GM19238 (cell line): ENCODE measurements at regions not wholly inside any gene's neighbourhood (a gene's known extent, or its start where the extent isn't known, plus 50 kb on each side); places are given as distances from the start of the nearest gene placed in this dataset.

Source experiments
- DNase-seq: peaks from one replicate; pipeline ENCODE4 v3.0.0; 2011; ENCODE audit warnings: low spot score; ENCODE audit not compliant: insufficient read length

- no peak for DNase-seq
These were observed 180.7 kb downstream of the FBXO15 start for GRCh38 chr18:73966954-73967353.

DNA sequence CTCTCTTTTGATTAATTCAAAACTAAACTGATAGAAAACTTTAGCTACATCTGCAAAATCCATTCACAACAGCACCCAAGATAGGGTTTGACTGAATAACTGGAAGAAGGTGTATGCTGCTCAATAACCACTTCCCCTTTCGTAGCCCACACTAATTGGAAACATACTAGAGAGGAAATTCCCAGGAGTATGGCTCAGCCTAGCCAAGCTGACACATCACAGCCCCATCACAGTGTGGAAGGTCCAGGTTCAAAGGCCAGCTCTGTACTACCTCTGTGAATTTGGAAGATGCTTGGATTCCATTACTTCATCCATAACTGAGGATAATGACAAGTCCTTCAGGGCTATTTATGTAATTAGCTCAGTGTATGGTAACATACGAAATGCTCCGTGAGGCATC lies 185.4 kb downstream of the FBXO15 start:
- DNase-seq = no peak

DNA sequence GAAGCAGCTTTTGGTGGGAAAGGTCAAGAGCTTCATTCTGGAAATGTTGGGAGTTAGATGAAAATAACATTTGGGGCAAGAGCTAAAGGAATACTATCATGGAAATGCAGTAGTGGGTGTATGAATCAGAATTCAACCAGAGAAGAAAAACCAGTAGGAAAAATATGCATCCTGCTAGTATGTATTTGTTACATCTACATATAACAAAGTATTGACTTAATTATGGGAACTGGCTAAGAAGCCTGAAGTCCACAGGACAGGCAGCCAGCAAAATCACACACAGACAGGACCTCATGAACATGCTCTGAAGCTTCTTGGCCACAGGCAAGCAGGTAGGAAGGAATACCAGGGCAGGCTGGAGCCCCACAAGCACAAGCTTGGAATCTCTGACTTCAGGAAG lies 185.8 kb downstream of the FBXO15 start:
- no peak for DNase-seq

GRCh38 chr18:73959352-73959751 lies 188.3 kb downstream of the FBXO15 start:
- no peak for DNase-seq

GRCh38 chr18:73954268-73954667 lies 193.4 kb downstream of the FBXO15 start:
- no peak for DNase-seq

GRCh38 chr18:73952296-73952946 lies 195.2 kb downstream of the FBXO15 start:
- no peak for DNase-seq

DNA sequence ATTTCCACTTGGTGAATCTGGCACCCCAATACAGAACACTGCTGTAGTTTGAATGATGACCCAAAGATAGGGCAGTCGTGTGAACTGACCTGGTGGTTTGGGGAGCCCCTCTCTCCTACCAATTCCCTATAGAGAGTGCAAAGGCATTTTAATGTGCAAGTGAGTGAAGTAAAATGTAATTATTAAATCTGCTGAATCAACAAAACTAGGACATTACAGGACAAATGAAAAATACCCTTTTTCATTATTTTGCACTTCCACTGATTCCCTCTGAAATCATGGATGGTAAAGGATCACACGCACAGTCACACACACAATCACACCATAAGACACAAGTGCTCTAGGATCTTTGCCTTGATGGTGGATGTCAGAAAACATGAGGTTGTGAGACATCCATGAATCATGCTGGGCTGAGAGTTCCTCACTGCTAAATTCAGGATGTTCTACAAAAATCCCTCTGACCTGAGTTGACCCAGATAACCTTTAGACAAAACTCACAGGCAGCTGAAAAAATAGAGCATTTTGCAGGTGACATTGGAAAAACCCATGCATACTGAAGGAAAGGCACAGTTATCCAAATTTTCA lies 197.4 kb downstream of the FBXO15 start:
- DNase-seq = no peak

DNA sequence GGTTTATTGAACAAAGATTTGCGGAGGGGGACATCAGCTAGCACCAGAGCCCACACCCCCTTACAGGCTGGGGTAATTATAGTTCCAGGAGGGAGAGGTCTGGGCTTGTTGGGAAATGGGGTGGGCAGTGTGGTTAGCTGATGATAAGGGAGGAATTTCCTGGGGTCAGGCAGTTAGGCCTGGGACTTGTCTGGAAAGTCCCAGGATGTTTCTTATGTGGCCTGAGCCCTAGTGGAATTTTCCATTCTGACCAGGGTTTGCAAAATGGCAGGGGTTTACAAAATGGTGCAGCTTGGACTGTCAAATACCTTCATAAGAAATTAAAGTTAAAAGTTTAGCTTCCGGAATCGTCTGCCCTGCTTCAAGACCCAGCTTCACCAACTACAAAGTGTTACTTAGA lies 199.1 kb downstream of the FBXO15 start:
- DNase-seq = no peak

DNA sequence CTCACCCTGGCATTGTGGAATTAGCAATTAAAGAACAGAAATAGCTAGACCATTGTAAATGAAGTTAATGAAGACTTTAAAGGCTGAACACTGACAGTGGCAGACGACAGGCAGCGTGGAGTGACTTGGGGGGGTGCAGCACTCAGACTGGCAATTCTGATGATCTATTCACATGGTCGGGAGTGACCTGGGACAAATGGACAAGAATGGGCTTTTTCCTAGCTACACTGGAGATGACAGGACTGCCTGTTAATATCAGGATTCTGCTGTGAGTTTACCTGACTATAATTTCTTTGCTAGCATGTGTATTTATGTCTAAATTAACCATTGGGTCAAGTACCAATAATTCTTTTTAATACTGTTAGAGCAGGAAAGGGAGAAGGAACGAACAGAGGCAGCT lies 199.6 kb downstream of the FBXO15 start:
- DNase-seq = no peak

DNA sequence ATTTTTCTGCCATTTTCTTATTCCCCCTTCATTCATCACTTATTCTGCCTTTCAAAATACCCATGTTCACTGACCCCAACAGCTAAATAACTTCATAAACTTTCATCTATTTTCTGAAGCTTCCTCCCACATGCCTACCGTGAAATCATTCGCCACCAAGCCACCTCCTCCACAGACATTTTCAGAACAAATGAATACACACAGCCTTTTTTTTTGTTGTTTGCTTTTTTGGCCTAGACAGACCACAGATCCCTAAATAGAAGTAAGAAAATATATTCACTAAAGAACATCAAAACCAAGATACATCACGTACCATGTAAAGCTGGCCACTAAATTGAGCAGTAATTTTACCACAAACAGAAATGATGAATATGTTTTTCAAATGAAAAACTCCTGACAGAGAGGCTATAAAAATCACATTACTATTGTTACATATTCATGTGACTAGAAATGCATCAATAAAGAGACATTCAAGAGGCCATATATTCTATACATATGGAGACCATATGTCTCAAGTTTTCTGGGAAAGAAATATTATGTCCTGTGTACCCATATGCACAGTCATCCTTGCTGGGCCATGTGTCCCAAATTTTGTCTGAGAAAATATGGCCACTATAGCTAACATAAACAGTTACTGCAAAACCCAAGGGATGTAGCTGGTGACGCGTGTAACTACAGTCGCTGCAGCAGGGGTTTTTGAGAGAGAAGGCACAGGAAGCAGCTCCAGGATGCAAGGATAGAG lies 200.3 kb downstream of the FBXO15 start:
- DNase-seq = no peak

DNA sequence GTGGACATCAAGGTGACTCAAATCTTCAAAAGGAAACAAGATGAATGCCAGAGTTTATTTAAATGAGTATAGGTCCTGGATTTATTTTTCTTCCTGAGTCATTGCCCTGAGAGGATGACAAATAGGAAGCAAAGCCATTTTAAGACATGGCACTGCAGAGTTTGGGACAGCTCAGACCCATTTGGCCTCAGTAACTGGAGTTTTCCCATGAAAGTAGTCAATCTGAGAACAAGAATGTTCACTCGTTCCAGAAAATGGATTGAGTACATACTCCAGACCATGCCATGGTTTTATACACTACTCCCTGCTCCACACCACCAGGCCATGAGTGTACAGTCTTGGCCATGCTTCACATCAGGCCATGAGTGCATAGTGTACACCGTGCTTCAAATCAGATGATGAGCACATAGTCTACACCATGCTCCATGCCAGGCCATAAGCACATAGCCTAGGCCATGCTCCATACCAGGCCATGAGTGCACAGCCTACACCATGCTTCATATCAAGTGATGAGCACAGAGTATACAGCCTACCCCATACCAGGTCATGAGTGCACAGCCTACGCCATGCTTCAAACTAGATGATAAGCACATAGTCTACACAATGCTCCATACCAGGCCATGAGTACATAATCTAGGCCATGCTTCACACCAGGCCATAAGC lies 202.4 kb downstream of the FBXO15 start:
- no peak for DNase-seq

GRCh38 chr18:73944715-73945114 lies 202.9 kb downstream of the FBXO15 start:
- DNase-seq = no peak

DNA sequence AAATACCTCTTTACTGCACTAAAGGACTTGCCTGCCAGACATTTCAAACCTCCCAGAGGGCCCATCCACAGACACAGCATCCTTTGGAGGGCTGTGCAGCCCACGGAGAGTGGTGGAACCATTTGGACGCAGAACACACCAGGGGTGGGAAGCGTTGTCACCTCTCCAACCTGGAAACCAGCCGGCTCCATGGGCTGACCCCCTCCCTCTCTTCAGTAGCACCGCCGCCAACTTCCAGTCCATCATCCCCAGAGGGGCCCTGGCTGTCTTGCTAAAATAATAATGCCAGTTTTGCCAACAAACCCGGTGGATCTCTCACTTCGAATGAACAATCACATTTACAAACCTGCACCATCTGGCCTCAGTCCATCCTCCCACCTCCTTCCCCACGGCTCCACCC lies 203.9 kb downstream of the FBXO15 start:
- no peak for DNase-seq

DNA sequence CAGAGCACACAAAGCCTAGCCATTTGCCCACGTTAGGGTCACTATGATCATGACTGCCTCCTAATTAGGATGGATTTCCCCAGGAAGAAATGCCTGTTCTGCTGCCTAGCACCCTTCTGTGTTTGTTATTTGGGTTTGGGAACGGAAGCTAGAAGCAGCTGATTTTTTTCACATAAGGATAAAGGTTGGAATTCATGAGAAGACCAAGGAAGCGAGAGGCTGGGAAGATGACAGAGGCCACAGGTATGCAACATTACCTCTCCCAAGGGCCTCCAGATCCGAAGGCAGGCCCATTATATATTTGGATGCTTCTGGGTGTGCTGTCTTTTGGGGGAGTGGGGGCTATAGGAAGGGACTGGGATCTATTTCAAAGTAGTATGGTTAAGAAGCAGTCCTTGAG lies 204.7 kb downstream of the FBXO15 start:
- DNase-seq = no peak

GRCh38 chr18:73942081-73942625 lies 205.5 kb downstream of the FBXO15 start:
- no peak for DNase-seq

DNA sequence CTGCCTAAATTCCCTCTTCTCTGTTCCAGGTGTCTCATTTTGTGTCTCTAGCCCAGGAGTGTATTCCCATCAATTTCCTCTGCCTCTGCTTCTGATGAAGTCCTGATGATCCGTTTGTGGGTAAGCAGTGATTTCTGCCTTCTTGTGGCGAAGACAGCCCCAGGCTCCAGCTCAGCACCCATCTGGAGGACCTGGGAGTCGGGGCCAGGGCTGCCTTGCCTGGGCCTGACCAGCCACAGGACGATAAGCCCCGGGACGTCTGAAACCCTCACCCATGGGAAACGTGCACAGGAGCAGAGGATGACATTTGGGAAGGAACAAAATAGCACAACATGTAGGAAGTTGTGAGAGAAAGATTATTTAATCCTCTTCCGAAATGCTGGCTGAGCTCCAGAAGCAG lies 206.9 kb downstream of the FBXO15 start:
- no peak for DNase-seq

GRCh38 chr18:73939391-73939790 lies 208.2 kb downstream of the FBXO15 start:
- DNase-seq = no peak

DNA sequence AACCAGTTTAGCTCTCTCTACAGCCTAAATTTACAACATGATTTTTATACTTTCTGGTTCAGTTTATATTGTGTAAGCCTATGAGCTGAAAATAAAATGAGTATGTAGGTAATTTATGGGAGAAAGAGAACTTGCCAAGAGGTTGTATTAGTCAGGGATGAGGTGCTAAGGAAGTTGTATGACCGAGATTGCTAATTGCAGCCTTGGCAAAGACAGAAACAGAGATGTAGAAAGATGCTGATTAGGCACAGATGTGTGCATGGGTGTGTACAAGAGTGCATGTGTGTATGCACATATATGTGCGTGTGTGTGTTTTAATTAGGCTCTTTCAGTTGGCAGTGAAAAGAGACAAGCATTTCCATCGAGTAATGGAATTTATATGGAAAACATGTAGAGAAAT lies 213.9 kb downstream of the FBXO15 start:
- no peak for DNase-seq

DNA sequence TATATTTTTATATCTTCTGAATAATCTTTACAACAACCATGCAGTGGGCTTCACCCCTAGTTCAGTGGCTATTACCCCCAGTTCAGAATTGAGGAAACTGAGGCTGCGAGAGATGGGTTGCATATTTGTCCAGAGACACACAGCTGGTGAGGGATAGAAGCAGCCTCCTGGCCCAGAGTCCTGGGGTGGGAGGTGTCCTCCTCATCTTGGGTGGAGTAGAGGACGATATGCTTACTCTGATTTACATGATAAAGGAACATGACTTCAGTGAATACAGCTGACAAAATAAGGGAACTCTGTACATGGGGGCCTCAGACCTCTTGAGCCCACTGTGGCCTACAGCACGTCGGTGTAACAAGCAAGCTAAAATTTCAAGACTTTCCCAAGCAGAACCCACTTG lies 214.7 kb downstream of the FBXO15 start:
- no peak for DNase-seq

DNA sequence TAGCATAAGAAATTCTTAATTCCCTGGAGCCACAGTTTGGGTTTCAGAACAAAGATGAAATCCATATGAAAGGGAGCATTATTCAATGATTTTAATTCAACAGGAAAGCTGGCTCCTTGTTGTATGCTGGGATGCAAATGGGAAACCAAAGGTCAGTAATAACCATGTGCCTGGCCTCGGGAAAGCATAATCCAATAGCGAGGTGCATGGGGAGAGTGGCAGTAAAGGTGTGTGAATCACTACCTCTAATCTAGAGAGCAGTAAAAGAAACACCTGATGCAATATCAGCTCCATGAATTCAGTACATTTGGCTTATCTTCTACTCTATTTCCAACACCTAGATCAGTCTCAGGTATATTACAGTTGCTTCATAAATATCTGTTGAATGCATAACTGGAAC lies 220.1 kb downstream of the FBXO15 start:
- no peak for DNase-seq

DNA sequence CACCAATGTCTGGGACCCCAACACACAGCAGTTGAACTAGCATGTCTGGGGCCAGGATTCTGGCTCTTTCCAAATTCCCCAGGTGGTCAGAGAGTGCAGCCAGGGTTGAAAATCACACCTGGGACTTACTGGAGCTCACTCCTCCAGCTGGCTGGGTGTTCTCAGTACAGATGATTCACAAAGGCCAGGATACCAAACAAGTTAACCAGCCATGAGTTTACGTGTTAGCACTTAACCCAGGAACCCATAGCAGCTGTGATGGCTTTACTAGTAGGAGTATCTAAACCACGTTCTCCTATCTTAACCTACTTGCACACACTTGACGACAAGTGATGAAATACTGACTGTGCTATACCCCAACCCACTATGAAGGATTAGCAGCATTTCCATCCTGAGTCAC lies 222.8 kb downstream of the FBXO15 start:
- no peak for DNase-seq

DNA sequence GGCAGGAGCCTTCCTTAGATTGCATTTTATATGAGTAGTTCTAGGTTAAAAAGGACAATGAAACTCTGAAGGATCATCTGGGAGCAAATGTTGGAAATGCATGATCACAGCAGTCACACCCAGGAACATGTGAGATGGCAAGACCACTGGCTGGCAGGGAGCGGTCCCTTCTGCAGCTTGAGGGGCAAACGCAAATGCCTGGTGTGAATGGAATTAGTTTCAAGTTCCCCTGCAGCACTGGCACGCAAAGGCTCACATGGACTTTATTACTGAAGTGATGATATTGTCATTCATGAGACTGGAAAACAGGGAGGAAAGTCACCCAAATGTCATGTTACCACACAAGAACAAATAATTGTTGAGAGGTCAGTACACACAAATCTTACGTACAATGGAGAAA lies 223.3 kb downstream of the FBXO15 start:
- DNase-seq = no peak
